ENCODE measurements at regions not wholly inside any gene's neighbourhood (a gene's known extent, or its start where the extent isn't known, plus 50 kb on each side); places are given as distances from the start of the nearest gene placed in this dataset.

GRCh38 chr3:23062982-23063381, 140.1 kb upstream of the UBE2E2 start:
- no peak for TF ChIP-seq CTCF (conservative IDR thresholded peaks at IDR 0.05)
- no peak overlapping the region for H3K27ac ChIP-seq

DNA sequence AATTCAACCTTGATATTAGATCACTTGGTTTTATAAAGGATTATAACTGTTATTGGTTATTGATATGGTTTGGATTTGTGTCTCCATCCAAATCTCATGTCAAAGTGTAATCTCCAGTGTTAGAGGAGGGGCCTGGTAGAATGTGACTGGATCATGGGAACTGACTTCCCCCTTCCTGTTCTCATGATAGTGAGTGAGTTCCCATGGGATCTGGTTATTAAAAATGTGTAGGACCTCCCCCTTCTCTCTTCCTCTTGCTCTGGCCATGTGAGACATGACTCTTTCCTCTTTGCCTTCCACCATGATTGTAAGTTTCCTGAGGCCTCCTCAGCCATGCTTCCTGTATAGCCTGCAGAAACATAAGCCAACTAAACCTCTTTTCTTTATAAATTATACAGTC, 136.0 kb upstream of the UBE2E2 start:
- no peak for TF ChIP-seq CTCF (conservative IDR thresholded peaks at IDR 0.05)

GRCh38 chr3:23068016-23068728, 135.0 kb upstream of the UBE2E2 start:
- no peak for TF ChIP-seq CTCF (conservative IDR thresholded peaks at IDR 0.05)
- no peak overlapping the region for H3K27ac ChIP-seq

More for the DNA sequence above, 136.0 kb upstream of the UBE2E2 start:
- no peak overlapping the region for H3K27ac ChIP-seq

- H3K27ac ChIP-seq = no peak overlapping the region
- TF ChIP-seq CTCF (conservative IDR thresholded peaks at IDR 0.05) = no peak
These were observed 131.8 kb upstream of the UBE2E2 start for GRCh38 chr3:23071296-23071695.

DNA sequence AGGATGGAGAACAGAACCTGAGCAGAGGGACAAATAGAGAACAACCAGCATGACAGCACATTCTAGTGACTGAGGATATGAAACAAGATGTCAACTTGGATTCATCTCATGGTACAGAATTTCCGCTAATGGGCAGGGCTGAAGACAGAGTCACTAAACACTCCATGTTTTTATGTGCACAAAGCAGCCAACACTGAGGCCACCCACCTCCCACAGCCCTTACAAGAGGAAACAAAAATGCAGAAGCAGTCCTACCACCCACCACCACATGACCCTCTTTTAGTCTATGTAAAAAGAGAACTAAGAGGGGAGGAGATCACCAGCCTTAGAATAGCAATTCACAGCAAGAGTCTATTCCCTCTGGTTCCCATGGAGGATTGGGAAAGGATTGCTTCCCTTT, 131.4 kb upstream of the UBE2E2 start:
- TF ChIP-seq CTCF (conservative IDR thresholded peaks at IDR 0.05) = no peak
- no peak overlapping the region for H3K27ac ChIP-seq

DNA sequence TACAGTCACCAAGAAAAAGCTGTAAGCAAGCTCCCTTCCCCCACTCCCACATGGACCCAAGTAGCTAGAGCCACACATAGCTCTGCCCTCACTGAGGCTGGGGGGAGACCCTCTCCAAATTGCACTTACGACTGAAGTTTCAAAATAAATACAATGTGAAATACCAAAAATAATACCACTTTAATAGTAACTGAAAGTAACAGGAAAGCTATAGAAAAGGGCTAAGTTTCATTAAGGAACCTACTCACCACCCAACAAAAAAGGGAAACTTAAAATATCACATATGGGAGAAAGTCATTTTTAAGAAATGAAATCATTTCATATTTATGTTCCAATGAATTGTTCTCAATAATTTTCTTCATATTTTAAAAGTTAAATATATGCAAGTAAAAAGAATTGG, 130.4 kb upstream of the UBE2E2 start:
- no peak for TF ChIP-seq CTCF (conservative IDR thresholded peaks at IDR 0.05)
- no peak overlapping the region for H3K27ac ChIP-seq

- TF ChIP-seq CTCF (conservative IDR thresholded peaks at IDR 0.05) = no peak
- H3K27ac ChIP-seq = no peak overlapping the region
These were observed 129.3 kb upstream of the UBE2E2 start for GRCh38 chr3:23073724-23074305.
